GM12878 (cell line): ENCODE measurements at regions not wholly inside any gene's neighbourhood (a gene's known extent, or its start where the extent isn't known, plus 50 kb on each side); places are given as distances from the start of the nearest gene placed in this dataset.

Experiments
- ATAC-seq: fragments of 200-7000 bp; cut with Tn5 transposase; 3 replicates; pipeline ENCODE4 v1.9.1; 2020; ENCODE audit warnings: mild to moderate bottlenecking, moderate library complexity
- BruUV-seq: library from RNA; stranded (reverse); fragments of 400-500 nt; replicated peaks from 2 replicates; lab custom pipeline; 2021; lab: Mats Ljungman, UMichigan
- CTCF ChIA-PET: fragments of 300-600 bp; sonication (Branson Sonifier 250); formaldehyde crosslinking; extraction: SDS; loops from one replicate; lab custom pipeline; 2021; ENCODE audit warnings: inconsistent platforms; lab: Yijun Ruan, JAX
- POLR2A ChIA-PET: fragments of 350-600 bp; formaldehyde crosslinking; extraction: SDS; loops from one replicate; lab custom pipeline; 2021; ENCODE audit warnings: inconsistent platforms; lab: Charles Lee
- RAD21 ChIA-PET: fragments of 300-600 bp; sonication (Branson Sonifier 250); formaldehyde crosslinking; loops from one replicate; lab custom pipeline; 2023; ENCODE audit warnings: antibody characterized with exemption; ENCODE audit not compliant: unreplicated experiment; lab: Charles Lee
- SMC1A ChIA-PET: fragments of 300-600 bp; sonication (Branson Sonifier 250); formaldehyde crosslinking; loops from one replicate; lab custom pipeline; 2023; ENCODE audit not compliant: unreplicated experiment, uncharacterized antibody; lab: Charles Lee
- DNase-seq: peaks from one replicate; pipeline ENCODE4 v3.0.0-alpha.2; 2011; ENCODE audit warnings: low read depth, low spot score
- FAIRE-seq: peaks from 3 replicates; lab custom pipeline; 2011; peaks lifted over from hg19 to GRCh38; lab: Jason Lieb, UNC
- H2AFZ ChIP-seq: 2 replicates; pipeline ENCODE4 v1.6.0; 2011; ENCODE audit warnings: low read depth, low read length, control low read depth; ENCODE audit not compliant: control insufficient read depth
- H3K27ac ChIP-seq: 2 replicates; pipeline ENCODE4 v1.5.1; 2011; ENCODE audit warnings: control low read depth; ENCODE audit not compliant: control insufficient read depth, insufficient read depth
- H3K27me3 ChIP-seq, 2 experiments: replicated peaks in 1 of 2; 2 replicates each; pipeline versions ENCODE4 v1.6.0 to v1.6.1; 2011; ENCODE audit warnings: low read length in 1 of 2; ENCODE audit not compliant: control insufficient read depth in 2 of 2, insufficient read depth in 2 of 2
- H3K36me3 ChIP-seq, 2 experiments: 2 replicates each; pipeline ENCODE4 v1.5.1; 2011; ENCODE audit warnings: low read length in 1 of 2; ENCODE audit not compliant: control insufficient read depth in 2 of 2, insufficient read depth in 2 of 2
- H3K4me1 ChIP-seq: 2 replicates; pipeline ENCODE4 v1.6.1; 2011; ENCODE audit warnings: mild to moderate bottlenecking, low read length, moderate library complexity, mixed read lengths; ENCODE audit not compliant: control insufficient read depth, insufficient read depth
- H3K4me2 ChIP-seq: 2 replicates; pipeline ENCODE4 v1.6.0; 2011; ENCODE audit warnings: control low read depth; ENCODE audit not compliant: control insufficient read depth, insufficient read depth
- H3K4me3 ChIP-seq: fragments of 200-600 bp; sonication (generic); 2 replicates; pipeline ENCODE4 v1.5.1; 2016
- H3K79me2 ChIP-seq: 2 replicates; pipeline ENCODE4 v1.6.0; 2011; ENCODE audit warnings: low read length; ENCODE audit not compliant: control insufficient read depth, insufficient read depth
- H3K9ac ChIP-seq: 2 replicates; pipeline ENCODE4 v1.8.0; 2011; ENCODE audit warnings: low read length, control low read depth, mixed read lengths; ENCODE audit not compliant: control insufficient read depth, insufficient read depth
- H3K9me3 ChIP-seq: replicated peaks from 3 replicates; pipeline ENCODE4 v1.5.1; 2011; ENCODE audit warnings: mild to moderate bottlenecking, low read length; ENCODE audit not compliant: control insufficient read depth, insufficient read depth
- H4K20me1 ChIP-seq: 2 replicates; pipeline ENCODE4 v1.6.0; 2011; ENCODE audit not compliant: control insufficient read depth, insufficient read depth
- ATF7 ChIP-seq: fragments of 450-650 bp; IDR thresholded peaks from 2 replicates; pipeline ENCODE4 v1.6.1; 2016; ENCODE audit warnings: low read depth, mild to moderate bottlenecking
- JUND ChIP-seq: IDR thresholded peaks from 2 replicates; pipeline ENCODE4 v1.6.1; 2012; ENCODE audit warnings: low read depth, mild to moderate bottlenecking, low read length, improper control_type of control experiment, moderate library complexity
- MXI1 ChIP-seq: fragments of 150-350 bp; IDR thresholded peaks from 2 replicates; pipeline ENCODE4 v1.6.1; 2011; ENCODE audit warnings: low read depth, mild to moderate bottlenecking, inconsistent platforms, low read length, improper control_type of control experiment
- SKIL ChIP-seq: fragments of 450-650 bp; IDR thresholded peaks from 2 replicates; pipeline ENCODE4 v1.6.1; 2017; ENCODE audit warnings: mild to moderate bottlenecking, low read depth, inconsistent platforms; ENCODE audit not compliant: poor library complexity, severe bottlenecking
- TCF12 ChIP-seq: IDR thresholded peaks from 2 replicates; pipeline ENCODE4 v1.6.1; 2011; ENCODE audit warnings: low read depth, mild to moderate bottlenecking, low read length
- ZBED1 ChIP-seq: IDR thresholded peaks from 2 replicates; pipeline ENCODE4 v1.6.1; 2016; ENCODE audit warnings: borderline replicate concordance
- ZNF274 ChIP-seq: IDR thresholded peaks from one replicate; pipeline ENCODE4 v1.8.0; 2011; ENCODE audit not compliant: insufficient read length, insufficient read depth
- ZZZ3 ChIP-seq: IDR thresholded peaks from 2 replicates; pipeline ENCODE4 v1.6.1; 2011; ENCODE audit warnings: low read depth; ENCODE audit not compliant: control insufficient read depth, insufficient read length
- WGBS: methylation state at CpG from one replicate; pipeline ENCODE4 v1.1.6; 2016; ENCODE audit warnings: low lambda C conversion rate; ENCODE audit not compliant: insufficient replicate concordance, insufficient coverage; ENCODE audit errors: missing lambda C conversion rate; 5-methylcytosine and 5-hydroxymethylcytosine counted together
- in situ Hi-C: fragments of 300-500 bp; cut with MboI; formaldehyde crosslinking; loops from 9 replicates; pipeline ENCODE4 v1.14.3; 2018; ENCODE audit warnings: mixed read lengths
- intact Hi-C: fragments of 100-400 bp; cut with micrococcal nuclease; formaldehyde crosslinking; loops from one replicate; pipeline ENCODE4 v1.14.2; 2022; ENCODE audit not compliant: unreplicated experiment

DNA sequence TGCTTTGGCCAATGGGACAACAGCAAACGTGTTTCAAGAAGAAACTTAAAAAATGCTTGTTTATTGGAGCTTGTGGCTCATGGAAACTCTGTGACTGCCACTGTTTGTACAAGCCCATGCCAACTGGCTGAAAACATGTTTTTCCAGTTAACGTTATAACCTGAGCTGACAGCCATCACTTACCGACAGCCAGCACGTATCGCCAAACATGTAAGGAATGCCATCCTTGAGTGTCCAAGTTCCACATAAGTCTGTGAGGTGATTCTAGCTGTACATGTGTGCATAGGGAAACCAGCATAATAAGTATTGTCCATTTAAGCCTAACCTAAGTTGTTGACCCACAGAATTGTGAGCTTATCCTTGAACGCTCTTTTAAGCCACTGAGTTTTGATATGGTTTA, 596.9 kb downstream of the TRHDE start:
- Histone ChIP-seq H3K4me1 (no peaks in the 10 kb centered on the region), H3K27ac (no peak overlapping the region), H3K4me2 (no peak overlapping the region), H3K4me3 (no peak overlapping the region), H3K9ac (no peak overlapping the region), H2AFZ (no peak overlapping the region), H3K79me2 (no peaks in the 10 kb centered on the region), H3K9me3 (no peaks in the 10 kb centered on the region), H3K27me3 (no peaks in the 10 kb centered on the region), H4K20me1 (no peaks in the 10 kb centered on the region), H3K36me3 (no peaks in the 10 kb centered on the region)
- in situ Hi-C loops (no loop called here), intact Hi-C loops (no loop called here)
- TF ChIP-seq ATF7 (no peak), ZBED1 (no peak), TCF12 (no peak), MXI1 (no peak)
- no TSS peak for BruUV-seq
- RAD21 ChIA-PET, result no interaction called here
- POLR2A ChIA-PET, result interaction anchor here (0.7 kb wide), 1 partner anchor 1590 kb away, joined by 3 read pairs; no protein-coding TSS in a partner anchor
- SMC1A ChIA-PET, result no interaction called here
- no peak for ATAC-seq
- 56% methylated on average over 6 of the region's 6 CpGs for WGBS
- CTCF ChIA-PET, result no interaction called here
- FAIRE-seq, result no peak
- DNase-seq, result no peak

GRCh38 chr12:72872238-72872887, 600.2 kb downstream of the TRHDE start:
- Histone ChIP-seq H3K27ac (no peak overlapping the region), H3K79me2 (no peaks in the 10 kb centered on the region), H3K36me3 (no peaks in the 10 kb centered on the region), H3K27me3 (no peaks in the 10 kb centered on the region), H3K9ac (no peak overlapping the region), H3K9me3 (no peaks in the 10 kb centered on the region), H3K4me3 (no peak overlapping the region), H2AFZ (no peak overlapping the region), H3K4me1 (no peaks in the 10 kb centered on the region), H3K4me2 (no peak overlapping the region), H4K20me1 (no peaks in the 10 kb centered on the region)
- CTCF ChIA-PET, result no interaction called here
- DNase-seq (no peak), ATAC-seq (no peak), FAIRE-seq (no peak)
- RAD21 ChIA-PET, result no interaction called here
- no TSS peak for BruUV-seq
- in situ Hi-C loops (no loop called here), intact Hi-C loops (no loop called here)
- WGBS, result 31% methylated on average over 5 of the region's 5 CpGs
- TF ChIP-seq JUND (no peak), ZNF274 (no peak), SKIL (no peak), ZZZ3 (no peak)
- POLR2A ChIA-PET, result no interaction called here
- SMC1A ChIA-PET, result no interaction called here
